CD4-positive, alpha-beta T cell treated with Interleukin-4 for 1 hour (primary cell): ENCODE measurements at regions not wholly inside any gene's neighbourhood (a gene's known extent, or its start where the extent isn't known, plus 50 kb on each side); places are given as distances from the start of the nearest gene placed in this dataset.

Experiments
- DNase-seq, 2 donors: peaks; one replicate each; pipeline ENCODE4 v3.0.0-alpha.2; 2020 to 2022

DNA sequence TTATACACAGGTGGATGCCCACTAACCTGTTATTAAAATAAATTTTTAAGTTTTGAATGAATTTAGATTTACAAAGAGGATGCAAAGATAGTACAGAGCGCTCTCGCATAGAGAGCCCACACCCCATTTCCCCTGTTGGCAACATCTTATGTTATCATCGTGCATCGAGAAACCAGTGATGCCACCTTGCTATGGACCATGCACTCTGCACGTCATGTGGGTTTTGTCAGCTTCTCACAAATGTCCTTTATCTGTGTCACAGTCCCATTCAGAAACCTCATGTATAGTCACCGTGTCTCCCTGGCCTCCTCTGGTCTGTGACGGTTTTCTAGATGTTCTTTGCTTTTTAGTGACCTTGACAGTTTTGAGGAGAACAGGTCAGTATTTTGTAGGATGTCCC lies 60.0 kb downstream of the ING1 start:
- no peak for DNase-seq

DNA sequence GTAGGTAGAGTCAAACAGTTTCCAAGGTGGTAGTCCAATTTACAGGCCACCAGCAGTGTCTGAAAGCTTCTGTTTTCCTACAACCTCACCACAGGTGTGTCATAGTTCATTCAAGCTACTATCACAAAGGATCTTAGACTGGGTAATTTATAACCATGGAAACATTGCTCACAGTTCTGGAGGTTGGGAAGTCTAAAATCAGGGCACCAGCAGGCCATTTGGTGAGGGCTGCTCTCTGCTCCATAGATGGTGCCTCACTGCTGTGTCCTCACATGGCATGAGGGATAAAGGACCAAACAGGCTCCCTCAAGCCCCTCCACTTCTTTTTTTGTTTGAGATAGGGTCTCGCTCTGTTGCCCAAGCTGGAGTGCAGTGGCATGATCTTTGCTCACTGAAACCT lies 60.6 kb downstream of the ING1 start:
- no peak for DNase-seq

- DNase-seq: no peak
Observed at GRCh38 chr13:110774490-110774889, 61.0 kb downstream of the ING1 start.

GRCh38 chr13:110775576-110775975 lies 62.1 kb downstream of the ING1 start:
- no peak for DNase-seq

GRCh38 chr13:110777251-110777820 lies 63.8 kb downstream of the ING1 start:
- no peak for DNase-seq

GRCh38 chr13:110779022-110779421 lies 65.5 kb downstream of the ING1 start:
- no peak for DNase-seq

DNA sequence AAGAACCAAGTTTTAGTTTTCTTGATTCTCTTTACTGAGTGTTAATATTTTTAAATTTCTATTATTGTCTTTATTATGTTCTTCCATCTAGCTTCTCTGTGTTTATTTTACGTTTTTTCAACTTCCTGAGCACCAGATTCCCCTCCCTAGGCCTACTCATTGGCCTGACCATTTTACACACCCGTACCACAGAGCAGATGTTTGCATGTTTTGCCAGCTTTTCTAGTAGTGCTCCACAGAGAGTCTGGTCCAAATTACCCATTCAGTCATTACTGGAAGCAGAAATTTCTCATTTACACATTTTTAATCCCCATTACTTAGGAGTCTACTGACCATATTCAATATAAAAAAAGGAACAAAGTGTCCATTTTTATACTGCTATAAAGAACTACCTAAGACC lies 66.9 kb downstream of the ING1 start:
- no peak for DNase-seq

GRCh38 chr13:110782185-110782584 lies 68.7 kb downstream of the ING1 start:
- DNase-seq: no peak

GRCh38 chr13:110784704-110785103 lies 71.2 kb downstream of the ING1 start:
- DNase-seq: no peak

DNA sequence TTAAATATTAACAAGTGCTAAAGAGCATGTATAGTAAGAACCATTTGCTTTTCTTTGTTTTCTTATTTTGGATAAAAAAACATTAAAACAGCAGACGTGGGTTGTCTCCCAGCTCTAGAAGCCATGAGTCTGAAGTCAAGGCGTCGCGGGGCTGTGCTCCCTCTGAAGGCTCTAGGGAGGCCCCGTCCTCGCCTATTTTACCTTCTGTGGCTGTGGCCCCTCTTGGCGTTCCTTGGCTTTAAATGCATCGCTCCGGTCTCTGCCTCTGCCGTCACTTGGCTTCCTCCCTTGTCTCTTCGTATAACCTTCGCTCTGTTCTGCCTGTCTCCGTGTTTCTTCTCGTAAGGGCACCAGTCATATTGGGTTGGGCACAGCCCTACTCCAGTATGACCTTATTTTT lies 75.3 kb downstream of the ING1 start:
- DNase-seq: no peak

DNA sequence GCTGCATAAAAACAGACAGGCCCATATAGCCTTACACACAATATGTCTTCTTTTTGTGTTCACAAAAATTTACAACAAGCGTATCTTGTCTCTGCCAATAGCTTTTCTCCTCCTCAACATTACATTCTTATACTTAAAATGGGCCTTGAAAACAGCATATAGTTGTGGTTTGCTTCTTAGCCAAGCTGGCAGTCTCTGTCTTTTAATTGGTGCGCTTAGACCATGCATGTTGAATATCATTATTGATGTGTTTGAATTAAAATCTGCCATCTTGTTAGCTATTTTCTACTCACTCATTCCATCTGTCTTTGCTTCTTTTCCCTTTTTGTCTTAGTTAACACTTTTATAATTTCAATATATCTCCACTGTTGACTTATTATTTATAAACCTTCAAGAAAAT lies 76.4 kb downstream of the ING1 start:
- DNase-seq: no peak

DNA sequence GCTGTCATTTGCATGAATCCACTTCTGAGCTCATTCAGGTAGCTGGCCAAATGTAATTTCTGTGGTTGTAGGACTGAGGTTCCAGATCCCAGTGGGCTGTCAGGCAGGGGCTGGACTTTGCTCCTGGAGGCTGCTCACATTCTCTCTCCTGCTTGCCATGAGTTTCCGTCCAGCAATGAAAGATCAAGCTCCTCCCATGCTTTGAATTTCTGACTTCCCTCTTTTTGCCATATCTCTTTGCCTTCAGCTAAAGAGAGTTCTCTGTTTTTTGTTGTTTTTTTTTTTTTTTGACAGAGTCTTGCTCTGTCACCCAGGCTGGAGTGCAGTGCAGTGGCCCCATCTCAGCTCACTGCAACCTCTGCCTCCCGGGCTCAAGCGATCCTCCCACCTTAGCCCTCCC lies 76.9 kb downstream of the ING1 start:
- DNase-seq: no peak

DNA sequence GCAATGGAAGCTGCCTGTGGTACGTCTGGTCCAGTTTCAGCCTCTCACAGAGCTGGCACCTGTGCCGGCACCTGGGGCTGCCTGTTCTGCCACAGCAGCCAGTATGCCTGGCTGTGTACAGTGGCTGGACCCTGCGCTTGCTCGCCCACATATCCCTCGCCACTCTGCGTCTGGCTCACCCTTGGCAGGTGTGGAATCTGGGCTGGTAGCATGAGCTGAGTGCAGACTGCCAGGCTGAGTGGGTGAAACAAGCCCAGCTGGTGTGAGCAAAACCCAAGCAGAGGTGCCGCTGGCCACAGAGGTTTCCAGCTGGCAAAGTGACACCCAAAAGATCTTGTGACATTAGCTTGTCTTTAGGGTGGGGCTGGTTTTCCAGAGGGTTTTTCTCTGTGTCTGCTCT lies 80.7 kb downstream of the ING1 start:
- no peak for DNase-seq

DNA sequence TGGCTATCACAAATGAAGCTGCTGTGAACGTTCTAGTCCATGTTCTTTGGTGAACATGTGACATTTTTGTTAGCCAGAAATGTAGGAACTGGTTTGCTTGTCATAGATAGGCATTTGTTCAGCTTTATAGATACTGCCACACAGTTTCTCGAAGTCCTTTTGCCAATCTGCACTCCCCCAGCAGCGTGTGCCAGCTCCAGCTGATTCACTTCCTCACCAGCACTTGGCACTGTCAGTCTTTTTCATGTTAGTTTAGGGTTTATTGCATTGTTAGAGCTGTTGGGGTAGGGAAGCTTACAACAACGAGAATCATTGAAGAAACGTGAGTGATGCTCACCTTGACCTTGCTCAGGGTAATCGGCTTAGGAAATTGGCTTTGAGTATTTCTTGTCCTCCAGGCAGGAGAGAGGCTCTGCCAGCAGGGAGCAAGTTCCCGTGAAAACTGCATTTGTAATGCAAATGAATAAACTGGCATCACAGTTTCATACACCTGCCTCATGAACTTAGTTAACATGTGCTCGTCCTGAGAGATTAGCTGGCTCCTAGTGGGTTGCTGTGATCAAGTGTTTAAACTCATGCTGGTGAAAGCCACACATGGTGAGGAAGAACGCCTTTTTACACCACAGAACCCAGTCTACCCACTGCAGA lies 83.9 kb downstream of the ING1 start:
- DNase-seq: no peak

DNA sequence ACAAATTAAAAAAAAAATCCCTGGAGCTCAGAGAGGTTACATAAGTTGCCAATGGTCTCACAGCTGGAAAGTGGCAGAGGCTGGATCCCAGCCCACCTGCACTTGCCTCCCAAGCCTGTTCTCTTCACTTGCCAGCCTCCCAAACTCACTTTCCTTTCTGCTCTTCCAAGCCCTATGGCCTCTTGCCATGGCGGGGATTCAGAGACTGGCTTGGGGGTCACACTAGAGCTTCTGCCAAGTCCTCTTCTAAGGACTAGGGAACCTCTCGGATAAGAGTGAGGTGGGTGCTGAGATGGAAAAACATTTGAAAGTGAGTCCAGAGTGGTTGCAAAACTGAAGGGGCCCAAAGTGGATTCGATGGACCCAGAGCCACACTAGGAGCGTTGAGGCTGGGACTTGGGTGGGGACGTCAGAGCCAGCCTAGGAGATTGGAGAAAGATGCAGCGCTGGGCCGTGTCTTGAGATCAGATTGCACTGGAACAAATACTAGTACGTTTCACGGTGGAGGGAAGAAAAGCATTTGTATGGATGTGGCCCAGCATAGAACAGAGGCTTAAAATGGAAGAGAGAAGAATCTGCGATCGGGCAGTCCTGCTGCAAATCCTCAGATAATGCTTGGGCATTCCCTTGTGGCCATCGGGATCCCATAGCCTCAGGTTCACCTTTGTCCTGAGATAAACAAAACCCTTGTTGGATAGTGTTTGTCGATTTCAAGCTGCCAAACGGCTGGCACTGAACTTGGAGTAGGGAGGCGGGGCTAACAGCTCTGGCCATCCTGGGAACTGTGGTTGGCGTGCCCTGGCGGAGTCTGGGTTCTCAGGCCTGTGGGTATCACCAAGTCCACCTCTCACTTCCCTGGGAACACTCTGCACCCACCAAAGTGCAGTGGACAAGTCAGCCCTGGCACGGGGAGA lies 84.8 kb downstream of the ING1 start:
- no peak for DNase-seq

DNA sequence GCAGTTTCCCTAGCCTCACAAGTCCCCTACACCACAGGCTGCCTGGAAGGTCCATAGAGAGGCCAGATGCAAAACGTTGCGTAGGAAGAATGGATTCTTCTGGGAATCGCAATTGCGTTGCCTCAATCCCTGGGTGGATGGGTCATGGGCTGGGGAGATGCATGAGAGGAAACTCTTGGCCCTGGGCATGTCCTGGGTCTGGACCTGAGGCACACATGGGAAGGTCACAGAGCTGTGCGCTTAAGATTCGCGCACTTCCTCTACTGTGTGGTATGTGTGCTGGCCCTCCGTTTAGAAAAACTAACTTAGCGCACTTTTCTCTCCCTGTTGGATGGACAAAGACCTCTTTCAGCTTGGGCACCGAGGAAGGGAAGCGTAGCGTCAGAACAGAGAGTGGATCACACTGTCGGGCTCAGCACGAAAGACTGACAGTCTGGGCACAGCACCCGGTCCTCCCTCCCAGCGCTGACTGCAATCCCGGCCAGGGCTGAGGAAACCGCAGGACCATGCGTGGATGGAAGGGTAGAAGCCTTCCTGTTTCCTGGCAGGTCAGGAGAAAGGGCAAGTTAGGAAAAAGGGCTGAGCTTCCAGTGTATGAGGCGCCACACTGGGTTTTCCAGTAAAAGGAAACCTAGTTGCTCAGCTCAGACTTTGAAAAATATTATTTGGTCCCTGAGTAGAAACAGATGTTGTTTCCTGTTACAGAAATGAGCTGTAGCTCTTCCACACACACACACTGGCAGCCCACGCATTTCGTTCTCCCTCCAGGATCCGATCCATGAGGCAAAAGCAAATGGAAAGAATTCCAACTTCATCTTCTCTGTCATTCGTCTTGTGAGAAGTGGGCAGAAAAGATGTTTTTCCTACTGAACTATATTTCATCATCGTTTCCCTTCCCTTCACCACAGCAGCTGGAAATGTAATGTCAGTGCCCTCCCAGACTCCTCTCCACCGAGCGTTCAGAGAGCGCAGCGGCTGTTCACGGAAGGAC lies 86.0 kb downstream of the ING1 start:
- DNase-seq: no peak

GRCh38 chr13:110801044-110801443 lies 87.5 kb downstream of the ING1 start:
- peak in 1 of 2 donors; percentile 13 for DNase-seq

GRCh38 chr13:110802260-110802659 lies 88.8 kb downstream of the ING1 start:
- DNase-seq: no peak

DNA sequence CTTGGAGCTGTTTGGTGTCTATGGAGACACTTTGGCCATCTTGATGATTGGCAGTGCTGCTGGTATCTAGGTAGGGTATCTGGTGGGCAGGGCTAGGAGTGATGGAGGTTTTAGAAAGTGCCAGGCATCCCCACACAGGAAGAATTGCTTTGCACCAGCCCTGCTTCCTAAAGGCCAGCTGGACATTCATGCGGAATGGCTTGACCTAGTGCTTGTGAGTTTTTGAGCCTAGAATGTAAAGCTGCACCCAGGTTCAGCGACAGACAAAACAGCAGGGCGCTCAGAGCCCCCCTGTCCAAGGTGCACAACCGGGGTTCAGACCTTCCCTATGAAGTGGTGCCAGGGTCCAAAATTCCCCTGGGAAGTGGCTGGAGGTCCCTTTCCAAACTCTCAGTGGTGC lies 93.1 kb downstream of the ING1 start:
- no peak for DNase-seq

- DNase-seq: no peak
Observed at GRCh38 chr13:110807546-110807945, 94.0 kb downstream of the ING1 start.

- DNase-seq: no peak
Observed at GRCh38 chr13:110808138-110808537, 94.6 kb downstream of the ING1 start.

- no peak for DNase-seq
Observed at GRCh38 chr13:110809871-110810486, 96.5 kb downstream of the ING1 start.
